Sigmoid colon (tissue), 6 donors: ENCODE measurements at regions not wholly inside any gene's neighbourhood (a gene's known extent, or its start where the extent isn't known, plus 50 kb on each side); places are given as distances from the start of the nearest gene placed in this dataset.

Experiments used
- DNase-seq: peaks from one replicate; pipeline ENCODE4 v3.0.0-alpha.2; 2019
- H3K27ac ChIP-seq, 4 donors: fragments of 200-600 bp; sonication (generic); one replicate each; pipeline ENCODE4 v1.5.1; 2016 to 2019; ENCODE audit warnings: mild to moderate bottlenecking in 1 of 4
- H3K27me3 ChIP-seq, 3 donors: fragments of 200-600 bp; sonication (generic); one replicate each; pipeline ENCODE4 v1.5.1; 2019; ENCODE audit warnings: mild to moderate bottlenecking in 1 of 3
- H3K36me3 ChIP-seq, 4 donors: fragments of 200-600 bp; sonication (generic); one replicate each; pipeline ENCODE4 v1.5.1; 2016 to 2019
- H3K4me1 ChIP-seq, 4 donors: fragments of 200-600 bp; sonication (generic); one replicate each; pipeline ENCODE4 v1.5.1; 2017 to 2019
- H3K4me3 ChIP-seq, 4 donors: fragments of 200-600 bp; sonication (generic); one replicate each; pipeline ENCODE4 v1.5.1; 2017 to 2019; ENCODE audit warnings: mild to moderate bottlenecking in 2 of 4, moderate library complexity in 1 of 4
- H3K9me3 ChIP-seq, 4 donors: fragments of 200-600 bp in 3 of 4; sonication (generic) in 3 of 4; one replicate each; pipeline versions ENCODE4 v1.5.1 to v1.6.1; 2013 to 2019
- EP300 ChIP-seq, 4 donors: sonication (generic); formaldehyde crosslinking; IDR thresholded peaks; one replicate each; pipeline ENCODE4 v1.6.1; 2017; ENCODE audit warnings: antibody characterized with exemption in 4 of 4
- POLR2A ChIP-seq, 2 donors: fragments of 450-650 bp; IDR thresholded peaks; one replicate each; pipeline ENCODE4 v1.6.1; 2016; ENCODE audit warnings: antibody characterized with exemption in 2 of 2, mild to moderate bottlenecking in 2 of 2, moderate library complexity in 2 of 2
- POLR2AphosphoS5 ChIP-seq, 4 donors: sonication (generic); formaldehyde crosslinking; IDR thresholded peaks; one replicate each; pipeline ENCODE4 v1.6.1; 2017; ENCODE audit warnings: antibody characterized with exemption in 4 of 4
- WGBS, 2 donors: extraction: QIAGEN DNeasy Blood & Tissue Kit; methylation state at CpG; one replicate each; pipeline ENCODE4 v1.1.7; 2013; 5-methylcytosine and 5-hydroxymethylcytosine counted together
- intact Hi-C: fragments of 100-400 bp; cut with DNase I; formaldehyde crosslinking; loops from one replicate; pipeline ENCODE4 v1.15.1; 2023
- TF ChIP-seq, protein P1 (sequence below), 4 experiments: fragments of 450-650 bp in 3 of 4; fragments of 200-600 bp in 1 of 4; IDR thresholded peaks; one replicate each; pipeline ENCODE4 v1.5.1; 2016 to 2019; ENCODE audit warnings: antibody characterized with exemption in 4 of 4, mild to moderate bottlenecking in 3 of 4, moderate library complexity in 2 of 4
- donor health status: healthy with polysubstance abuse.
- donor health status: healthy.

DNA sequence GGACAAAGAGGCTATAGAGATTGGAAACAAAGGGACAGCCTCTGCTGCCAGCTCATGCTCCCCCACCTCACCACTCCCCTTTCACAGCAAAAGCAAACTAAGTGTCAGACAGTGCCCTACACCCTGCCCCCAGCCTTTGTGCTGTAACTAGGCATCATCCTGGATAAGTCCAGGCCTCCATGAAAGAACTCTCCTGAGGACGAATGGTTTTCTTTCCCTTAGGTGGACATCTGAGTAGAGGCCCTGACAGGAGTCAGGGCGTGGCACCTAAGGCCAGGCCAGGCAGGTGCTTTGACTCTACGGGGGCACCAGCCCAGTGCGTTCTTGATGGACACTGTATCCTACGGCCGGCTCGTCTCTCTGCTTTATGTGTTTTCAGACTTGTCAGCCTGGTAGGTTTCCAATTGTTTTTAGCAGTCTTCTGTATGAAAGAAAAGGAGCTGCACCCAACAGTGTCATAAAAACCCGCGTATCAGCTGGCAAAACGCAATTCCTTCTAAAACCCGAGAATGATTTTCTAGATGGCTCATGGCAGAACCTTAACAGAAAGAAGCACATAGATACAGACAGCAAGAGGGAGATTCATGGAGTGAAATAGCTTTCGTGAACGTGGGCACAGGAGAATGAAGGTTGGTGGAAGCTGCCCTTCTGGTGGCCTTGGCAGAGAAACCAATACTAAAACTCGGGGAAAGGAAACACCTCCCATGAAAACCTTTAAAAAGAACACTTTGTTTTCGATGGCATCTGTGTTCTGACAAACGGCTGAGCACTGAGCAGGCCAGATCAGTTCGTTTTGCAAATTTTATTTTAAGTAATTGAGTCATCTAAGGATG, 51.7 kb upstream of the AJAP1 start:
- peak; percentile 2 for DNase-seq
- TF ChIP-seq EP300 (IDR thresholded peaks at IDR 0.05) (no peak), POLR2A (IDR thresholded peaks at IDR 0.05) (no peak), POLR2AphosphoS5 (IDR thresholded peaks at IDR 0.05) (no peak)
- TF ChIP-seq, protein P1, sequence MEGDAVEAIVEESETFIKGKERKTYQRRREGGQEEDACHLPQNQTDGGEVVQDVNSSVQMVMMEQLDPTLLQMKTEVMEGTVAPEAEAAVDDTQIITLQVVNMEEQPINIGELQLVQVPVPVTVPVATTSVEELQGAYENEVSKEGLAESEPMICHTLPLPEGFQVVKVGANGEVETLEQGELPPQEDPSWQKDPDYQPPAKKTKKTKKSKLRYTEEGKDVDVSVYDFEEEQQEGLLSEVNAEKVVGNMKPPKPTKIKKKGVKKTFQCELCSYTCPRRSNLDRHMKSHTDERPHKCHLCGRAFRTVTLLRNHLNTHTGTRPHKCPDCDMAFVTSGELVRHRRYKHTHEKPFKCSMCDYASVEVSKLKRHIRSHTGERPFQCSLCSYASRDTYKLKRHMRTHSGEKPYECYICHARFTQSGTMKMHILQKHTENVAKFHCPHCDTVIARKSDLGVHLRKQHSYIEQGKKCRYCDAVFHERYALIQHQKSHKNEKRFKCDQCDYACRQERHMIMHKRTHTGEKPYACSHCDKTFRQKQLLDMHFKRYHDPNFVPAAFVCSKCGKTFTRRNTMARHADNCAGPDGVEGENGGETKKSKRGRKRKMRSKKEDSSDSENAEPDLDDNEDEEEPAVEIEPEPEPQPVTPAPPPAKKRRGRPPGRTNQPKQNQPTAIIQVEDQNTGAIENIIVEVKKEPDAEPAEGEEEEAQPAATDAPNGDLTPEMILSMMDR (IDR thresholded peaks at IDR 0.05) = no peak
- intact Hi-C loops = no loop called here
- H3K27me3 ChIP-seq = peaks cover 0 to 67% (median 14%) of the 10 kb centered on the region in 3 donors
- H3K4me3 ChIP-seq = no peak overlapping the region
- no peaks in the 10 kb centered on the region for H3K9me3 ChIP-seq
- no peaks in the 10 kb centered on the region for H3K36me3 ChIP-seq
- no peak overlapping the region for H3K27ac ChIP-seq
- 64 to 74% methylated on average over 17 of the region's 17 CpGs for WGBS, 2 donors
- H3K4me1 ChIP-seq = no peaks in the 10 kb centered on the region

DNA sequence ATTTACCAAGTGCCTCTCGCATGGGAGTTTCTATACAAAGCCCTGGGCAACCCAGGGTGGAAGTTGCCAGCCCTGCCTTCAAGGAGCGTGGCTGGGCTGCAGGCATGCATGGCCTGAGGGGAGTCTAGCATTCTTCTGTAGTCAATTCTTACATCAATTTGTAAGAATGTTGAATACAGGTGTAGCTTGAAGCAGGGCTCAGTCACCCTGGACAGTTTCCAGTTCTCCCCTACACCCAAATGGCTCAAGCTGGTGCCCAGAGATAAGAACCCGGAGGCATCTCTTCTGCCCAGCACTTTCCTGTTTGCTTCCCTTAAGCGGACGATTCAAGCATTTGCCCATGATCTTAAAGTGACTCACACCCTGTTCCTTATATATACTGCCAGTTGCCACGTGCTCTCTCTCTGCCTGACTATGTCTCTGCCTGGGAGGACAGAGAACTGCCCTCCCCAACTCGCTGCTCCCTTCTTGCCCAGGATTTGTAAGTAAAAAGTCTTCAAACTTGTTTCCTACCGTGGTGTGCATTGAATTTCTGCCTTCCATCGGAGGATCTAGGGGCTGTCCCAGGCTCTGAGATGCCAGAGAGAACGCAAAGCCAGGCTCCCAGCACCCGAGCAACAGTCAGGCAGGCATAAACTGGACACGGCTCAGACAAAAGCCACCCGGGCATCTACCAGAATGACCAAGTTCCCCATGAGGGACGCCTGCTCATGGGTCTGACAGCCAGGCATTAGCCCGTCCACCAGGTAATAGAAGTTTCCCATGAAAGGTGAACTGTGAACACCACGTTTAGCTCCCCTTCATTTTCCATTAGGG, 50.9 kb upstream of the AJAP1 start:
- TF ChIP-seq POLR2A (IDR thresholded peaks at IDR 0.05) (no peak), POLR2AphosphoS5 (IDR thresholded peaks at IDR 0.05) (no peak), EP300 (IDR thresholded peaks at IDR 0.05) (no peak)
- TF ChIP-seq, protein P1 (IDR thresholded peaks at IDR 0.05) = no peak
- Histone ChIP-seq H3K9me3 (no peaks in the 10 kb centered on the region), H3K36me3 (no peaks in the 10 kb centered on the region), H3K4me3 (no peak overlapping the region), H3K27me3 (peaks cover 0 to 63% (median 14%) of the 10 kb centered on the region in 3 donors), H3K4me1 (no peaks in the 10 kb centered on the region), H3K27ac (no peak overlapping the region)
- WGBS, 2 donors = 58 to 66% methylated on average over 16 of the region's 16 CpGs
- intact Hi-C loops = no loop called here
- DNase-seq = peak; percentile 46
